Lower leg skin (tissue), 3 donors: ENCODE measurements at regions not wholly inside any gene's neighbourhood (a gene's known extent, or its start where the extent isn't known, plus 50 kb on each side); places are given as distances from the start of the nearest gene placed in this dataset.

Experiments used
- POLR2A ChIP-seq, 2 donors: fragments of 450-650 bp; IDR thresholded peaks; one replicate each; pipeline ENCODE4 v1.6.1; 2016 to 2017; ENCODE audit warnings: antibody characterized with exemption in 2 of 2, mild to moderate bottlenecking in 1 of 2, moderate library complexity in 1 of 2
- TF ChIP-seq, protein P1 (sequence below), 3 donors: fragments of 450-650 bp; IDR thresholded peaks; one replicate each; pipeline ENCODE4 v1.5.1; 2016; ENCODE audit warnings: antibody characterized with exemption in 3 of 3, mild to moderate bottlenecking in 3 of 3, moderate library complexity in 2 of 3

DNA sequence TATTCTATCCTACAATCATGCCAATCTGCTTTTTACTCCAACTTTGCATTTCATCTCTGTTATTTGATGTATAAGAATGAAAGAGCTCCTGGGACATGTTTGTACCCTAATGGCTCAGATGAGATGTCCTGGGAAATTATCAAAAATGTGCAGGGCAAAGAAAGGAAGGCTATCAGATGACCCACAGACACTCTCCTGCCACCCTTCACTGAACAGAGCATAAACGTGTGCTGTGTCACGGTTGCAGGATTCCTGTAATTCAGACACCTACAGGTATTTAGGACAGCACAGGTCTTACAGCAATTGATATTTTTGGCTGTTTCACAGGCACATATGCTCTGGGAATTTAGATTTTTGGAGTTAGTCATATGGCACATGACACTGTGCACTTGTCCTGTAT lies 149.2 kb upstream of the GAS1 start:
- TF ChIP-seq, protein P1, sequence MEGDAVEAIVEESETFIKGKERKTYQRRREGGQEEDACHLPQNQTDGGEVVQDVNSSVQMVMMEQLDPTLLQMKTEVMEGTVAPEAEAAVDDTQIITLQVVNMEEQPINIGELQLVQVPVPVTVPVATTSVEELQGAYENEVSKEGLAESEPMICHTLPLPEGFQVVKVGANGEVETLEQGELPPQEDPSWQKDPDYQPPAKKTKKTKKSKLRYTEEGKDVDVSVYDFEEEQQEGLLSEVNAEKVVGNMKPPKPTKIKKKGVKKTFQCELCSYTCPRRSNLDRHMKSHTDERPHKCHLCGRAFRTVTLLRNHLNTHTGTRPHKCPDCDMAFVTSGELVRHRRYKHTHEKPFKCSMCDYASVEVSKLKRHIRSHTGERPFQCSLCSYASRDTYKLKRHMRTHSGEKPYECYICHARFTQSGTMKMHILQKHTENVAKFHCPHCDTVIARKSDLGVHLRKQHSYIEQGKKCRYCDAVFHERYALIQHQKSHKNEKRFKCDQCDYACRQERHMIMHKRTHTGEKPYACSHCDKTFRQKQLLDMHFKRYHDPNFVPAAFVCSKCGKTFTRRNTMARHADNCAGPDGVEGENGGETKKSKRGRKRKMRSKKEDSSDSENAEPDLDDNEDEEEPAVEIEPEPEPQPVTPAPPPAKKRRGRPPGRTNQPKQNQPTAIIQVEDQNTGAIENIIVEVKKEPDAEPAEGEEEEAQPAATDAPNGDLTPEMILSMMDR (IDR thresholded peaks at IDR 0.05) = no peak
- no peak for TF ChIP-seq POLR2A (IDR thresholded peaks at IDR 0.05)
